ENCODE measurements at regions not wholly inside any gene's neighbourhood (a gene's known extent, or its start where the extent isn't known, plus 50 kb on each side); places are given as distances from the start of the nearest gene placed in this dataset.
"Not testable (repeated sequence)": the region's sequence is repeated elsewhere in the genome, so short reads cannot be mapped to it uniquely, and the experiment has no call there.

DNA sequence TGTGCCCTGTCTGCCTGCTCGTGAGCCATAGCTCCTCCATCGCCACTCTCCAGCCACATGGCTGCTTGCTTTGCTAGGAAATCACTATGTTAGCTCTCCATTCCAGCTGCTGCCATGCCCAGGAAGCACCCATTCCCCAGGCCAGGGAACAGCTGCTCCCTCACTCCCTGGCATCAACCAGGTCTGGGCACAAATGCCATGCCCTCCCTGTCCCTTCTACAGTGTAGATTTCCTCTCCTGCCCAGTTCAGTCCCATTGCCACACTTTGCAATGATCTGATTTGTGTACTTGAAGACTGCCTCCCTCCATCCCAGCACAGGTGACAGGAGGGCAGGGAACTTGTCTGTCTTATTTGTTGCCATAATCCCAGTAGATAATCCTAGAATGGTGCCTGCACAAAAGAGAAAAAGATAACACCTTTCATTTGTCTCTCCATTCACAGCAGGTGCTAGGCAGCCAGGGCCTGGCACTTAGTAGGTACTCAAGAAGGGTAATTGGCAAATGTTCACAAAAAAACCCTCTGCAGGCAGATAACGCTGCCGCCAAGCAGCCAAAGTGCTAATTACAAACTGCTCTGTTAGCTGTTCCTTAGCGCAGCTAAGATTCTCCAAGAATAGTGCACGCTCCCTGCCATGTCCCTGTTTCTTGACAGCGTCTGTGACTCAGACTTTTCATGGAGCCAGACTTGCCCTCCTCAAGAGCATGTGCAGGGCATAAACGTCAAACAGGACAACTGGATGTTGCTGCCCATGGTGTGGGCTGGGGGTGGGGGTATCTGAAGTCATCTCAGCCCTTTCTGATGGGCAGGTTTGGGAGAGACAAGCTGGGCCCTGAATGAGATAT lies 69.1 kb downstream of the ARL6IP4 start:
- Histone ChIP-seq H3K4me3 (no peak overlapping the region), H3K27me3 (no peaks in the 10 kb centered on the region), H3K27ac (peak overlapping the region in 1 of 2 donors; percentile 15), H3K4me1 (peaks cover 15% of the 10 kb centered on the region), H3K36me3 (ENCODE audit: low read depth, missing control alignments) (no peaks in the 10 kb centered on the region), H3K9me3 (no peaks in the 10 kb centered on the region)
- no peak for TF ChIP-seq POLR2A (IDR thresholded peaks at IDR 0.05)
- TF ChIP-seq, protein P1, sequence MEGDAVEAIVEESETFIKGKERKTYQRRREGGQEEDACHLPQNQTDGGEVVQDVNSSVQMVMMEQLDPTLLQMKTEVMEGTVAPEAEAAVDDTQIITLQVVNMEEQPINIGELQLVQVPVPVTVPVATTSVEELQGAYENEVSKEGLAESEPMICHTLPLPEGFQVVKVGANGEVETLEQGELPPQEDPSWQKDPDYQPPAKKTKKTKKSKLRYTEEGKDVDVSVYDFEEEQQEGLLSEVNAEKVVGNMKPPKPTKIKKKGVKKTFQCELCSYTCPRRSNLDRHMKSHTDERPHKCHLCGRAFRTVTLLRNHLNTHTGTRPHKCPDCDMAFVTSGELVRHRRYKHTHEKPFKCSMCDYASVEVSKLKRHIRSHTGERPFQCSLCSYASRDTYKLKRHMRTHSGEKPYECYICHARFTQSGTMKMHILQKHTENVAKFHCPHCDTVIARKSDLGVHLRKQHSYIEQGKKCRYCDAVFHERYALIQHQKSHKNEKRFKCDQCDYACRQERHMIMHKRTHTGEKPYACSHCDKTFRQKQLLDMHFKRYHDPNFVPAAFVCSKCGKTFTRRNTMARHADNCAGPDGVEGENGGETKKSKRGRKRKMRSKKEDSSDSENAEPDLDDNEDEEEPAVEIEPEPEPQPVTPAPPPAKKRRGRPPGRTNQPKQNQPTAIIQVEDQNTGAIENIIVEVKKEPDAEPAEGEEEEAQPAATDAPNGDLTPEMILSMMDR (IDR thresholded peaks at IDR 0.05): no peak
- DNase-seq: no peak
- WGBS, 2 donors: 84 to 85% methylated on average over 8 of the region's 8 CpGs
- intact Hi-C loops (cut with DNase I; ENCODE audit: low total_unique reads): loop anchor here (10.0 kb wide), 2 partner anchors 95 to 185 kb away; partner anchors contain the start of genes MPHOSPH9 and MTRFR

DNA sequence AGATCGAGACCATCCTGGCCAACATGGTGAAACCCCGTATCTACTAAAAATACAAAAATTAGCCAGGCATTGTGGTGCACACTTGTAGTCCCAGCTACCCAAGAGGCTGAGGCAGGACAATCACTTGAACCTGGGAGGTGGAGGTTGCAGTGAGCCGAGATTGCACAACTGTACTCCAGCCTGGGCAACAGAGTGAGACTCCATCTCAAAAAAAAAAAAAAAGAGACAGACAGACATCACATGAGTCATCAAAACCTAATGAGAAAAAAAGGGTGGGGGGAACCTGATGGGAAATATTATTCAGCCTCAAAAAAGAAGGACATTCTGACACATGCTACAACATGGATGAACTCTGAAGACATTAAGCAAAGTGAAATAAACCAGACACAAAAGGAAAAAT lies 67.4 kb downstream of the ARL6IP4 start:
- peaks cover 28% of the 10 kb centered on the region for H3K4me1 ChIP-seq
- intact Hi-C loops (cut with DNase I; ENCODE audit: low total_unique reads): loop anchor here (10.0 kb wide), 2 partner anchors 97 to 187 kb away; partner anchors contain the start of genes MPHOSPH9 and MTRFR
- WGBS, 2 donors: 92 to 97% methylated on average over 3 of the region's 3 CpGs
- not testable (repeated sequence) for H3K27ac ChIP-seq; DNase-seq; H3K9me3 ChIP-seq; H3K4me3 ChIP-seq; H3K36me3 ChIP-seq (ENCODE audit: low read depth, missing control alignments); H3K27me3 ChIP-seq

DNA sequence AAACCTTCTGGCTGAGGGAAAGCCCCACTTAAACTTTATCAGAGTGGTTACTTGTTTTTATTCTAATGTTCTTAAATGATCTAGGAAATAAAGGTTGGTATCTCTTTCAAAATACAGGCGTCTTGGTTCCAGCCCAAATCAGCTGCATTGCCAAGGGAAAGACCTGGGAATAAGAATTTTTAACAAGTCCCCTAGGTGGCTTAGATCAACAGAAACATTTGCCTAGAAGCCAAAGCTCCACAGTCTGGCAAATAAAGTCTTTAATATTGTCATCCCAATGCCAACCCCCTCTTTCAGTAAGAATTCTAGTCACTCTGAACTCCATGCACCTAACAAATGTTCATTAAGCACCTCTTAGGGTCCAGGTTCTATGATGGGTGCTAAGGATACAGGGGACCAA lies 66.8 kb downstream of the ARL6IP4 start:
- H3K27ac ChIP-seq: no peak overlapping the region
- intact Hi-C loops (cut with DNase I; ENCODE audit: low total_unique reads): loop anchor here (10.0 kb wide), 2 partner anchors 98 to 188 kb away; partner anchors contain the start of genes MPHOSPH9 and MTRFR
- H3K36me3 ChIP-seq (ENCODE audit: low read depth, missing control alignments): no peaks in the 10 kb centered on the region

DNA sequence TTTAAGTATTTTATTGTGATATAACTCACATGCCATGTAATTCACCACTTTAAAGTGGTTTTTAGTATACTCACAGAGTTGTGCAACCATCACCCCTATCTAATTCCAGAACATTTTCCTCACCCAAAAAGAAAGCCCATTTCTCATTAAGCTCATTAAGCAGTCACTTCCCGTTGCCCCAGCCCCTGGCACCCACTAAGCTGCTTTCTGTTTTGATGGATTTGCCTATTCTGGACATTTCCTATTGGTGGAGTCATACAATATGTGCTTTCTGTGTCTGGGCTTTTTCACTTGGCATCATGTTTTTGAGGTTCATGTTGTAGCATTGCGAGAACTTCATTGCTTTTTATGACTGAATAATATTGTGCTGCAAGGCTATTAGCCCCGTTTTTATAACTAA lies 66.0 kb downstream of the ARL6IP4 start:
- intact Hi-C loops (cut with DNase I; ENCODE audit: low total_unique reads): loop anchor here (10.0 kb wide), 2 partner anchors 98 to 188 kb away; partner anchors contain the start of genes MPHOSPH9 and MTRFR
- peaks cover 32% of the 10 kb centered on the region for H3K4me1 ChIP-seq

More for the DNA sequence above, 66.8 kb downstream of the ARL6IP4 start:
- Histone ChIP-seq H3K4me1 (peaks cover 32% of the 10 kb centered on the region), H3K9me3 (no peaks in the 10 kb centered on the region), H3K4me3 (no peak overlapping the region), H3K27me3 (no peaks in the 10 kb centered on the region)
- DNase-seq: no peak
- WGBS, 2 donors: 73 to 79% methylated on average over 1 of the region's 1 CpG
- TF ChIP-seq POLR2A (IDR thresholded peaks at IDR 0.05): no peak
- TF ChIP-seq, protein P1 (IDR thresholded peaks at IDR 0.05): no peak

DNA sequence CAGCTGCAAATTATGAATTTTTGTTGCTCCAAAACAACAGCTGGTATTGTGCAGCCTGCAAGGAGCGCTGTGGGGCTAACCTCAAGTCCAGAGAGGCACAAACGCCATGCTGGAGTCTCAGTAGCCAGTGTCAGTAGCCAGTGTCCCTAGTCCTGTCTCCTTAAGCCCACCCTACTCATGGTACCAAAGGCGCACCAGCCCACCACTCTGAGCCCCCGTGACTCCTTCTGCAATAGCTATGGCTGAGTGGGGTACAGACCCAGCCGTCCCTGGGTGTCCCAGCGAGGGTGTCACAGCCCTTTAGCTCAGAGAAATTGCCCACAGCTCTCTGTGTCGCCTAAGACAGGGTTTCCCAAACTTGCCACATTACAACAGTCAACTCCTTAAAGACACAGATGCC lies 65.2 kb downstream of the ARL6IP4 start:
- Histone ChIP-seq H3K9me3 (no peaks in the 10 kb centered on the region), H3K27ac (no peak overlapping the region), H3K4me1 (peaks cover 32% of the 10 kb centered on the region), H3K27me3 (no peaks in the 10 kb centered on the region), H3K36me3 (ENCODE audit: low read depth, missing control alignments) (no peaks in the 10 kb centered on the region), H3K4me3 (no peak overlapping the region)
- intact Hi-C loops (cut with DNase I; ENCODE audit: low total_unique reads): loop anchor here (10.0 kb wide), 2 partner anchors 99 to 189 kb away; partner anchors contain the start of genes MPHOSPH9 and MTRFR
- WGBS, 2 donors: 84 to 89% methylated on average over 2 to 7 of the region's 7 CpGs
- no peak for TF ChIP-seq POLR2A (IDR thresholded peaks at IDR 0.05)
- TF ChIP-seq, protein P1 (IDR thresholded peaks at IDR 0.05): no peak
- DNase-seq: no peak

More for the DNA sequence above, 66.0 kb downstream of the ARL6IP4 start:
- 88 to 91% methylated on average over 3 of the region's 3 CpGs for WGBS, 2 donors
- no peak for DNase-seq
- Histone ChIP-seq H3K9me3 (no peaks in the 10 kb centered on the region), H3K27ac (no peak overlapping the region), H3K36me3 (ENCODE audit: low read depth, missing control alignments) (no peaks in the 10 kb centered on the region), H3K4me3 (no peak overlapping the region), H3K27me3 (no peaks in the 10 kb centered on the region)
- TF ChIP-seq POLR2A (IDR thresholded peaks at IDR 0.05): no peak
- TF ChIP-seq, protein P1 (IDR thresholded peaks at IDR 0.05): no peak
